HG02943 (cell line): ENCODE measurements at regions not wholly inside any gene's neighbourhood (a gene's known extent, or its start where the extent isn't known, plus 50 kb on each side); places are given as distances from the start of the nearest gene placed in this dataset.

Experiments used
- ATAC-seq: cut with Tn5 transposase; IDR thresholded peaks from one replicate; pipeline ENCODE4 v1.9.1; 2021; ENCODE audit warnings: mild to moderate bottlenecking, low read depth, moderate library complexity; ENCODE audit not compliant: unreplicated experiment

- no peak for ATAC-seq
Observed at GRCh38 chr9:87112656-87113055, 165.3 kb upstream of the GAS1 start.

- ATAC-seq, result no peak
Observed at GRCh38 chr9:87113874-87114273, 166.6 kb upstream of the GAS1 start.

GRCh38 chr9:87115785-87116184, 168.5 kb upstream of the GAS1 start:
- no peak for ATAC-seq

GRCh38 chr9:87116492-87116891, 169.2 kb upstream of the GAS1 start:
- ATAC-seq, result no peak

GRCh38 chr9:87118594-87118993, 171.3 kb upstream of the GAS1 start:
- ATAC-seq, result no peak

- no peak for ATAC-seq
Observed at GRCh38 chr9:87119328-87119881, 172.1 kb upstream of the GAS1 start.

GRCh38 chr9:87120610-87121009, 173.3 kb upstream of the GAS1 start:
- no peak for ATAC-seq

GRCh38 chr9:87122947-87123685, 175.8 kb upstream of the GAS1 start:
- ATAC-seq, result no peak

- no peak for ATAC-seq
Observed at GRCh38 chr9:87123830-87124229, 176.5 kb upstream of the GAS1 start.

- no peak for ATAC-seq
Observed at GRCh38 chr9:87125819-87126218, 178.5 kb upstream of the GAS1 start.

GRCh38 chr9:87127543-87127942, 180.2 kb upstream of the GAS1 start:
- ATAC-seq, result no peak

- ATAC-seq, result no peak
Observed at GRCh38 chr9:87127978-87128614, 180.8 kb upstream of the GAS1 start.

GRCh38 chr9:87128844-87129493, 181.7 kb upstream of the GAS1 start:
- ATAC-seq, result no peak

GRCh38 chr9:87135074-87135473, 187.8 kb upstream of the GAS1 start:
- ATAC-seq, result no peak

- no peak for ATAC-seq
Observed at GRCh38 chr9:87137718-87138117, 190.4 kb upstream of the GAS1 start.

GRCh38 chr9:87138128-87139040, 191.1 kb upstream of the GAS1 start:
- ATAC-seq, result no peak

GRCh38 chr9:87139099-87139730, 191.9 kb upstream of the GAS1 start:
- no peak for ATAC-seq

- no peak for ATAC-seq
Observed at GRCh38 chr9:87140142-87140541, 192.8 kb upstream of the GAS1 start.

GRCh38 chr9:87140605-87141109, 193.4 kb upstream of the GAS1 start:
- no peak for ATAC-seq

GRCh38 chr9:87141124-87141523, 193.8 kb upstream of the GAS1 start:
- ATAC-seq, result no peak
